HG03439 (cell line): ENCODE measurements at regions not wholly inside any gene's neighbourhood (a gene's known extent, or its start where the extent isn't known, plus 50 kb on each side); places are given as distances from the start of the nearest gene placed in this dataset.
A peak's percentile ranks its signal among the peaks of the same experiment; 100 is the strongest.

Source experiments
- ATAC-seq: cut with Tn5 transposase; IDR thresholded peaks from one replicate; pipeline ENCODE4 v1.9.1; 2021; ENCODE audit warnings: mild to moderate bottlenecking, moderate library complexity; ENCODE audit not compliant: unreplicated experiment

GRCh38 chr17:12429116-12429515 lies 236.6 kb upstream of the MYOCD start:
- ATAC-seq: no peak

- peak; percentile 89 for ATAC-seq
Observed at GRCh38 chr17:12431188-12431587, 234.5 kb upstream of the MYOCD start.

GRCh38 chr17:12438212-12438611 lies 227.5 kb upstream of the MYOCD start:
- no peak for ATAC-seq

GRCh38 chr17:12438813-12439586 lies 226.7 kb upstream of the MYOCD start:
- no peak for ATAC-seq

GRCh38 chr17:12445331-12445730 lies 220.4 kb upstream of the MYOCD start:
- no peak for ATAC-seq

GRCh38 chr17:12457493-12457892 lies 208.2 kb upstream of the MYOCD start:
- no peak for ATAC-seq

- no peak for ATAC-seq
Observed at GRCh38 chr17:12459736-12460135, 206.0 kb upstream of the MYOCD start.

- no peak for ATAC-seq
Observed at GRCh38 chr17:12463102-12463501, 202.6 kb upstream of the MYOCD start.

- no peak for ATAC-seq
Observed at GRCh38 chr17:12472252-12473173, 193.2 kb upstream of the MYOCD start.

GRCh38 chr17:12478311-12478710 lies 187.4 kb upstream of the MYOCD start:
- no peak for ATAC-seq

GRCh38 chr17:12485361-12485906 lies 180.3 kb upstream of the MYOCD start:
- ATAC-seq: no peak

GRCh38 chr17:12489325-12489724 lies 176.4 kb upstream of the MYOCD start:
- no peak for ATAC-seq

- no peak for ATAC-seq
Observed at GRCh38 chr17:12492450-12492849, 173.2 kb upstream of the MYOCD start.

GRCh38 chr17:12505866-12506265 lies 159.8 kb upstream of the MYOCD start:
- ATAC-seq: no peak

- no peak for ATAC-seq
Observed at GRCh38 chr17:12507026-12507595, 158.6 kb upstream of the MYOCD start.

GRCh38 chr17:12509801-12510200 lies 155.9 kb upstream of the MYOCD start:
- ATAC-seq: no peak

- no peak for ATAC-seq
Observed at GRCh38 chr17:12510535-12510934, 155.2 kb upstream of the MYOCD start.

- no peak for ATAC-seq
Observed at GRCh38 chr17:12512694-12513355, 152.9 kb upstream of the MYOCD start.

- ATAC-seq: no peak
Observed at GRCh38 chr17:12514596-12514995, 151.1 kb upstream of the MYOCD start.

GRCh38 chr17:12519956-12520594 lies 145.6 kb upstream of the MYOCD start:
- no peak for ATAC-seq
